CD4-positive, alpha-beta T cell treated with Interferon gamma for 1 hour (primary cell): ENCODE measurements at regions not wholly inside any gene's neighbourhood (a gene's known extent, or its start where the extent isn't known, plus 50 kb on each side); places are given as distances from the start of the nearest gene placed in this dataset.
"Not testable (repeated sequence)": the region's sequence is repeated elsewhere in the genome, so short reads cannot be mapped to it uniquely, and the experiment has no call there.

Experiments
- DNase-seq: peaks from one replicate; pipeline ENCODE4 v3.0.0-alpha.2; 2020

DNA sequence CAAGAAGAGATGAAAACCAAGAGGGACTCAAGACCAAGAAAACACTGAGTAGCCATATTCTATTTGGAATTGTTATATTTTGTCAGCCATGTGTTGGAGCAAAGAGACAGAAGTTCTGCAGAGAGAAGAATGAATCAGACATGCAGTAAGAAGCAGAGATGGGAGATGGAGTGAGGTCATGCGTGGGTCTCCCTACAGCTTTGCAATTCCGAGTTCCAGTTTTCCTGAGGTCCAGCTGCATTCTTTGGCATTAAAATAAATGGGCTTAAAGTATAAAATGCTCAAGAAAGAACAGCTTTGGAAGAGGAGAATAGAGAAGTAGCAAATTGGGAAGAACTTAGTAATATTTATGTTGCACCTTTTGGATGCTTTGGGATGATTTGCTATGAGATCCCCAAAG lies 361.6 kb downstream of the NPR3 start:
- no peak for DNase-seq

DNA sequence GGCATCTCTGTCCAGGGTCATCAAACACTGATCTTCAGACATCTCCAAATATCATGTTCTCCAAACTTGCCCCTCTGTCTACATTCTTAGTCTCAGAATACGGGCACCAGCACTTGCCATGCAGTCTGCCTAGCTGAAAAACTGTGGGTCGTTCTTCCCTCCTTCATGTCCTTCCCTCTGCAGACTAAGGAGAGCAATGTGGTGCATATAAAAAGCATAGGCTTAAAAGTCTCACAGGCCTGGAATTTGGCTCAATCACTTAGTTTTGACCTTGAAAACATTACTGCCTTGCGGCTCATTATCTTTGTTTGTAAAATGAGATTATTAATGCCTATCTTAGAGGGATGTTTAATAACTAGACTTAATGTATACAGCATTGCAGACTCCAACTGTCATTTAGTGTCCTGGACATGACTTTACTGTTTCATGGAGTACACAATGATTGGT lies 362.8 kb downstream of the NPR3 start:
- DNase-seq = no peak

DNA sequence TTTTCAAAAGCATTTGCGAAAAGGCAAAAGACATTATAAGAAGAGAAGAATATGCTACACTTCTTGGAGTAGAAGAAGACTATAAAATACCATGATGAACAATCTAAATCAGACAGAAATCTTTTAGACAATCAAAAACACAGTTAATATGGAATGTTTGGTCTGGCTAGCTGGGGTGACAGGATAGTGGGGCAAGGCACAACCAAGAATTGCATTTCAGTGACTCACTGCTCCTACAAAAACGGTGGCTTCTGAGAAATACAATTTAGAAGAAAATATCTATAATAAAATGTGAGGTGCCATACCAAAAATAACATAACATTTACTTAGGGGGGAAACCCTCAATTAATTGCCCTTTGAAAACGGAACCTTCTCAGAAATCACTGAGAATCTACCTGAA lies 363.4 kb downstream of the NPR3 start:
- no peak for DNase-seq

DNA sequence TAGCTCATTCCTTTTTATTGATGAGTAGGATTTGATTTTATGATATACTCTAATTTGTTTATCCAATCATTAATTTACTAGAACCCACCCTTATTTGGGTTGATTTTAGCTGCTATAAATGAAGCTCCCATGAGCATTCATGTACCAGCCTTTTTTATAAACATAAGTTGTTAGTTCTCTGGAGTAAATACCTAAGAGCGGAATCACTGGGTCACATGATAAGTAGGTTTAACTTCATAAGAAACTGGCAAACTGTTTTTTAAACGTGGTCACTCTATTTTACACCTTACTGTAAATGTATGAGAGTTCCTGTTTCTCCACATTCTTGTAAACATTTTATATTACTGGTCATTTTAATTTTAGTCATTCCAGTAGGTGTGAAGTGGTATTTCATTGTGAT lies 364.6 kb downstream of the NPR3 start:
- no peak for DNase-seq

DNA sequence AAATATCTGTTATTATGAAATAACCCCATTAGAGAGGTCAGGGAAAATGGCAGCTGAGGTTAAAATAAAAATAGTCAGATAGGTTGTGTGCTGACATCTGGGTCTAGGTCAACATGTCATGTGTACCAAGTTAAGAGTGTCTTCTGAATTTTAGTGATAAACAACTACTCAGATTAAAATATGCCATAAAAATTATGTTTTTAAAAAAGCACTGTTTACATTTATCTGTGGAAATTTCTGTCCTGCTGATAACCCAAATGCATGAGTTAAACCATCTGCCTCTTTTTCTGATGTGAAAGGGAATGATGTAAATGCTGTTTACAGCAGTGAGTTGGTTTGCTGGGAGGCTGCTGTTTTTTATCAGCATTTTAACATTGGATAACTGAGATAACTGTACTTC lies 361.2 kb upstream of the TARS1 start:
- DNase-seq = no peak

DNA sequence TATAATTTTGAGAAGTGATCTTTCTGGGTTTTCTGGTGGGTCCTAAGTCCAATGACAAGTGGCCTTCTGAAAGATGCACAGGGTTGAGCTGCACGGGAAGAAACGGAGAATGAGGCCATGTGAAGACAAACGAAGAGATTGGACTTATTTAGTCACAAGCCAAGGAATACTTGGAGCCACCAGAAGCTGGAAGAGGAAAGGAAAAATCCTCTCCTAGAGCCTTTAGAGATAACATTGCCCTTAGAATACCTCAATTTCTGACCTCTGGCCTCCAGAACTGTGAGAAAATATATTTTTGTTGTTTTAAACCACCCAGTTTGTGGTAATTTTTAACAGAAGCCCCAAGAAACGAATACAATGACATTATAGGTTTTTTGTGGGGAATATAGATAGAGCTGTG lies 360.5 kb upstream of the TARS1 start:
- no peak for DNase-seq

DNA sequence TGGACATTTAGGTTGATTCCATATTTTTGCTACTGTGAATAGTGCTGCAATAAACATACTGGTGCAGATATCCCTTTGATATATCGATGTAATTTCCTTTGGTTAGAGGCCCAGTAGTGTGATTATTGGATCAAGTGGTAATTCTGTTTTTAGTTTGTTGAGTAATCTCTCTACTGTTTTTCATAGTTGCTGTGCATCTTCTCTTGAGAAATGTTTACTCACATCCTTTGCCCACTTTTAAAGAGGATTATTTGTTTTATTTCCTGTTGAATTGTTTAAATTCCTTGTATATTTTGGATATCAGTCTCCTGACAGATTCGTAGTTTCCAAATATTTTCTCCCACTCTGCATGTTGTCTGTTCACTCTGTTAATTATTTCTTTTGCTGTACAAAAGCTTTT lies 352.6 kb upstream of the TARS1 start:
- DNase-seq = no peak

DNA sequence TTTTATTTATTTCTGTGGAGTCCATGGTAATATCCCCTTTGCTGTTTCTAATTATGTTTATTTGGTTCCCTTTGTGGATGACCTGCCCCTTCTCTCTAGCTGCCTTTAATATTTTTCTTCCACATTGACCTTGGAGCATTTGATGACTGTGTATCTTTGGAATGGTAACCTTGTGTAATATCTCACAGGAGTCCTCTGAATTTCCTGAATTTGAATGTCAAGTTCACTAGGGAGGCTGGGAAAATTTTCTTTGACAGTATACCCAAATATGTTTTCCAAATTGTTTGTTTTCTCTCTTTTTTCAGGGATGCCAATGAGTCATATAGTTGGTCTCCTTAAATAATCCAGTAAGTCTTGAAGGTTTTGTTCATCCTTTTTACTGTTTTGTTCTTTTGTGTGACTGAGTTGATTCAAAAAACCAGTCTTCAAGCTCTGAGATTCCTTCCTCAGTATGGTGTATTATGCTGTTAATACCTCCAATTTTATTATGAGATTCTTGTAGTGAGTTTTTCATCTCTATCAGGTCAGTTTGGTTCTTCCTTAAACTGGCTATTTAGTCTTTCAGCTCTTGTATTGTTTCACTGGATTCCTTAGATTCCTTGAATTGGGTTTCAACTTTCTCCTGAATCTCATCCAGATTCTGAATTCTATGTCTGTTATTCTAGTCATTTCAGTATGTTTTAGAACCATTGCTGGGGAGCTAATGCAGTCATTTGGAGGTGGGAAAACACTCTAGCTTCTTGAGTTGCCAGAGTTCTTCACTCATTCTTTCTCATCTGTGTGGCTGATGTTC lies 349.0 kb upstream of the TARS1 start:
- DNase-seq = no peak

DNA sequence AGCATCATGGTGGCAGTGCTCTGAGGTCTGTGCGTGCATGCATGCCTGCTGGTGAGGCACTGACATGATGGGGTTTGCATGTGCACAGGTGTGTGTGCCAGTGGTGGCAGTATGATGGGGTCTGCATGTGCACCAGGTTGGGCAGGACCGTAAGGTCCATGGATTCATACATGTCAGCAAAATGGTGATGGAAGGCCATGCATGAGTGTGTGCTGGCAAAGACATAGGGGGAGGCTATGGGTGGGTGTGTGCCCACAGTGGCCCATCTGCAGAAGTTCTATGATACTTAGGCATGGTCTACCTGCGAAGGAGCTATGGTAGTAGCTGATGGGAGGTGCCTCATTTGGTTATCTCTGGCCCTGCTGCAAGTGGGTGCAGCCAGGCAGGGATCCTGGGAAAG lies 348.0 kb upstream of the TARS1 start:
- no peak for DNase-seq

DNA sequence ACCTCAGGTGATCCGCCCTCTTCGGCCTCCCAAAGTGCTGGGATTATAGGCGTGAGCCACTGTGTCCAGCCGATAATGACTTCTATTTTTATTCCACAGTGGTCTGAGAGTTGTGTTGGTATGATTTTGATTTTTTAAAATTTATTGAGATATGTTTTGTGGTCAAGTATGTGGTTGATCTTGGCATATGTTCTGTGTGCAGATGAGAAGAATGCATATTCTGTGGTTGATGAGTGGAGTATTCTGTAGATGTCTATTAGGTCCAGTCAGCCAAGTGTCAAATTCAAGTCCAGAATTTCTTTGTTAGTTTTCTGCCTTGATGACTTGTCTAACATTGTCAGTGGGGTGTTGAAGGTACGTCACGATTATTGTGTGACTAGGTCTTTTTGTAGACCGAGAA lies 338.2 kb upstream of the TARS1 start:
- DNase-seq = no peak

DNA sequence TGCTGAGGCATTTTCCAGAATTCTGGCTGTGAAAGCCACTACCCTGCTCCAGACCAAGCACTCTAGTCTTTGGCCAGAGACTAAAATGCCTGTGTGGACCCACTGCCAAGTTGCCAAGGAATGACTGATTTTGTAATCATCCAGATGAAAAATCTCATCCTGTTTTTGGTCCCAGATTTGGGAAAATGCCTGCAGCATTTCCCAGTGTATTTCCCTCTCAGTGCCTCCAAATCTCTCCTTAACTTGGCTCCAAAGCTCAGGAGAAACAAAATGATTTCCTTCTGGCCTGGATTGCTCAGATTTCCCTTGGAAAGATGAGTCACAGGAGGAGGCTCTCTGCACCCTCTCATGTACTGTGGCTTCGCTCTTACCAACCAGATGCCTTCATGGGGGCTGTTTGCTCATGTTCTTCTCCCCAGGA lies 335.2 kb upstream of the TARS1 start:
- no peak for DNase-seq

DNA sequence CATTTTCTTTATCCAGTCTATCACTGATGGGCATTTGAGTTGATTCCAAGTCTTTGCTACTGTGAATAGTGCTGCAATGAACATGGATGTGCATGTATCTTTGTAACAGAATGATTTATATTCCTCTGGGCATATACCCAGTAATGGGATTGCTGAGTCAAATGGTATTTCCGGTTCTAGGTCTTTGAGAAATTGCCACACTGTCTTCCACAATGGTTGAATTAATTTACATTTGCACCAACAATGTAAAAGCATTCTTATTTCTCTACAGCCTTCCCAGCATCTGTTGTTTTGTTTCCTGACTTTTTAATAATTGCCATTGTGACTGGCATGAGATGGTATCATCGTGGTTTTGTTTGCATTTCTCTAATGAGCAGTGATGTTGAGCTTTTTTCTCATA lies 330.3 kb upstream of the TARS1 start:
- not testable (repeated sequence) for DNase-seq

DNA sequence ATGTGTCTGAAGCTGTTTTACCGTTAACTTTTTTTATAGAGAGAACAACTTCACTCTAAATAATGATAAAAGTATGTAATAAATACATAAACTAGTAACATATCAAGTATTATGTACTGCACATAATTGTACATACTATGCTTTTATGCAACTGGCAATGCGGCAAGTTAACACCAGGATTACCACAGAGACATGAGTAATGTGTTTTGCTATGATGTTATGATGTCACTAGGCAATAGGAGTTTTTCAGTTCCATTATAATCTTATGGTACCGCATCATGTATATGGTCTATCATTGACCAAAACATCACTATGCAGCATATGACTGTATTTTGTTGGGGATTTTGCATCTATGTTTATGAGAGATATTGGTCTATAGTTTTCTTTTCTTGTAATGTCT lies 326.4 kb upstream of the TARS1 start:
- no peak for DNase-seq

DNA sequence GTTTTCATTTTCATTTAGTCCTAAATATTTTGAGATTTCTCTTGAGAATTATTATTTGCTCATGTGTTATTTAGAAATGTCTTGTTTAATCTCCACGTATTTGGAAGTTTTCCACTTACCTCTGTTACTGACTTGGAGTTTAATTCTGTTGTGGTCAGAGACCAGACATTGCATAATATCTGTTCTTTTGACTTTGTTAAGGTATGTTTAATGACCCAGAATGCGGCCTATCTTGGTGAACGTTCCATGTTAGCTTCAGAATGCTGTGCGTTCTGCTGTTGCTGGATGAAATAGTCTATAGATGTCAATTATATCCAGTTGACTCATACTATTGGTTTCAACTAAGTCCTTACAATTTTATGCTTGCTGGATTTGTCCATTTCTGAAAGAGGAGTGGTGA lies 325.3 kb upstream of the TARS1 start:
- DNase-seq = no peak

DNA sequence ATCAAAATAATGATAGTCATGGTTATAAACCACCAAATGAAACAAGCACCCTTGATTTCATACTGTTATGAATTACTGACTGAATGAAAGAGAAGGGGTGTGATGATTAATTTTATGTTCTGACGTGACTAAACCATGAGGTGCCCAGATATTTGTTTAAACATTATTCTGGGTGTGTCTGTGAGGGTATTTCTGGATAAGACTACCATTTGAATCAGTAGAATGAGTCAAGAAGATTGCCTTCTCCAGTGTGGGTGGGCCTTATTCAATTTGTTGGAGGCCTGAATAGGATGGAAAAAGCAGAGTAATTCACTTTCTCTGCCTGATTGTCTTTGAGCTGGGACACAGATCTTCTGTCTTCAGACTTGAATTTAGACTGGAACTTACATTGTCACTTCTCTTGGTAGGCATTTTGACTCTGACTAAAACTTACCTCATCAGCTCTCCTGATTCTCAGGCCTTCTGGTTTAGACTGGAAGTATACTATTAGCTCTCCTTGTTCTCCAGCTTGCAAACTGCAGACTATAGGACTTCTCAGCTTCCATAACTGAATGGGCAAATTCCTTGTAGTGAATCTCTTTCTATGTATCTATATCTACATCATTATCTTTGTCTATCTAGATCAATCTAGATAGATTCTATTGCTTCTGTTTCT lies 321.9 kb upstream of the TARS1 start:
- DNase-seq = no peak

DNA sequence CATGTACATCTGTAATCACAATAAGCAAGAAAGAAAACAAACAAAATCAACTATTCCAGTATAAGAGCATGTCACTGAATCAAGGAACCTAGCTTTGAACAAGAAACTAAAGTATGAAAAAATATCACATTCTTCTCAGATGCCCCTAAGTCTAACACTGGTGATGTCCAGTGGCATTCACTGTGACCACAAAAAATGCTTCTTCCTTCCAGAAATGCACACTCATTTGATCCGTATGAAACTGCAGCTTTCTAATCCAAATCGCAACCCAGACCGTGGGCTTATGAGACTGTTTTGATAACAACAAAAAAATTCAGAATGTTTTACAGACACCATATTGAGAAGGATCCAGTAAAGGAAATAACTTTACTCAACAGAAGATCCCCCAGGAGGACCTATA lies 320.1 kb upstream of the TARS1 start:
- DNase-seq = no peak

DNA sequence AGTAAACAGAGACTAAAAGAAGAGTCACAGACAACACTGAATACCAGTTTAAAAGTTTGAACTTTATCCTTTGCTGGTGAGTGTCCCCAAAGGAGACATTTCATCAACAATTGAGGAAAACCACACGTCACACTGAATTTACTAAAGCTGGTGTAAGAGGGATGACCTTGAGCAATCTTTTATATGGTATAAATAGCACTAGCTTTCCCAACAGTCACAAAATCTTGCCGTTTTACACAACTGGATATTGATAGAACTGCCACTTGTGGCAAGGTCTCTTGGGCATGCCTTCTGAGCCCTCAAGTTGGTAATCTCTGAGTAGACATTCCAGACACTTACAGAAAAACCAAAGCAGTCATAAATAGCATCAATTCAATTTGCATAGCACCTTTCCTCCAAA lies 311.5 kb upstream of the TARS1 start:
- DNase-seq = no peak

DNA sequence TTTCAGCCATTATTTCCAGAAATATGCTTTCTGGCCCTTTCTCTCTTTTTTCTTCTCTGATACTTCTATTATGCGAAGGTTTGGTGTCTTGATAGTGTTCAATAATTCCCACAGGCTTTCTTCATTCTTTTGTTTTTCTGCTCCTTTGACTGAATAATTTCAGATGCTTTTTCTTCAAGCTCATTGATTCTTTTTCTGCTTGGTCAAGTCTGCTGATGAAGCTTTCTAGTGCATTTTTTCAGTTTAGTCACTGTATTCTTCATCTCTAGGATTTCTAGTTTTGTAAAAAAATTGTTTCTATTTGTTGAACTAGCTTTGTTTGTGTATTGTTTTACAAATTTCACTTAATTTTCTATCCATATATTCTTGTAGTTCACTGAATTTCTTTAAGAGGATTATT lies 304.0 kb upstream of the TARS1 start:
- DNase-seq = no peak

DNA sequence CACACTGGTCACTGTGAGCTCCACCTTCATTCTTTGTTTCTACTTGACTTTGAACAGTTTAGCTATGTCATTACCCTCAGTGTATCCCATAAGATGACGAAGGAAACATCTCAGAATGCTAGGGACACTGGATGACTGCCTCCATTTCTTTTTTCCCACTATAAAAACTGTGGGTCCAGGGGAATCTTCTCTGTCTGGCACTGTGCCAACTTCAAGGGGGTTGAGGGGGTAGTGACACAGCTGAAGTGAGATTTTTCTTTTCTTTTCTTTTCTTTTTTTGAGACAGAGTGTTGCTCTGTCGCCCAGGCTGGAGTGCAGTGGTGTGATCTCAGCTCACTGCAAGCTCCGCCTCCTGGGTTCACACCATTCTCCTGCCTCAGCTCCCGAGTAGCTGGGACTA lies 302.6 kb upstream of the TARS1 start:
- not testable (repeated sequence) for DNase-seq

DNA sequence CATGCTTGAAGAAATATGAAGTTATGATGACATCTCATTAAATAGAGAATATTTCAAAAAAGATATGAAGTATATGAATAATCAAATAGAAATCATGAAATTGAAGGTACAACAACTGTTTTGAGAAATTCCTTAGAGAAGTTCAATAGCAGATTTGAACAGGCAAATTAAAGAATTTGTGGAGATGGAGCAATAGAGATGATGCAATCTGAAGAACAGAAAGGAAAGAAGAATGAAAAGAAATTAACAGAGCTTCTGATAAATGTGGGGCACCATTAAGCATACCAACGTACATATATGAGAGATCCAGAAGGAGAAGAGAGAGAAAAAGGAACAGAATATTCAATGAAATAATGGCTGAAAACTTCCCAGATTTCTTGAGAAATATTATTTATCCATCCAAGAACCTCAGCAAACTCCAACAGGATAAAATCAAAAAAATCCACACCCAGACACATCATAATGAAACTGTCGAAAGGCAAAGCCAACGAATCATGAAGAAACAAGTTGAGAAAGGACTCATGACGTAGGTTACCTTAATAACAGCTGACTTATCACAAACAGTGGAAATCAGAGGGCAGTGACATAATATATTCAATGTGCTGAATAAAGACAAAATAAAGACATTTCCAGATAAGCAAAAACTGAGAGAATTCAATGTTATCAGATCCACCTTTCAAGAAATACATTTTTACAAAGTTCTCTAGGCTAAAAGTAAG lies 297.2 kb upstream of the TARS1 start:
- no peak for DNase-seq

DNA sequence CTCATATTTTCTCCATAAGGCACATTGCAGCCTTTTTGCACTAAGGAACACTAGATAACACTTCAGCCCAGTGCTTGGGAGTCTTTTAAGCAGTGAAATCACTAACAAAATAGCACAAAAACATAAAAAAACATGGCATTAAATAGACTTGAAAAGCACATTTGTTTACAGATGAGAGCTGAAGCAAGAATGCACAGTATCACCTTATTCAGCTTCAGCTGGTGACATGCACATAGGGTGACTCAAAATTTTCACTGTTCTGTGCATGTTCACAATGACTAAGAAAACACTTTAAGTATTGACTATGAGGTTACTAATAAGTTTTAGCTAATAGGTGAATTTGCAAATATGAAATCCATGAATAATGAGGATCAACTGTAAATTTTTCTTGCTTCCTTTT lies 293.9 kb upstream of the TARS1 start:
- no peak for DNase-seq

DNA sequence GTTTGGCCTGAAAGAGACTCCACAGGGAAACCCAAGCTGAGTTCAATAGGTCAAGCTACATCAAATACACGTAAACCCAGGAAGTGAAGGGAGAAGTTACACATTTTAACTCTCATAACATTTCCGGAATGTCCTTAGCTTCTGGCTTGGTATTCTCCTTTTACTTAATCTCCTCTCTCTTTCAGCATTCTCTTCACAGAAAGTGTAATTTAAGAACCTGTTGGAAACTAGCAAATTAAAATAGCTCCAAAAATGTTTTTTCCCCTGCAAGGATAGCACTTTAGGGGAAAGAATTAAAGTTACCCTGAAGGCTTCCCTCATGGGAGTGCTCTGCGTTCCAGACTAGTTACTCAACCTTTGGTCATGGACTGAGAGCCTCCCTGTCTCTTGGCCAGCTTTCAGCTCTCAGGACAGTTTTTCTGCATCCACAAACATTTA lies 292.7 kb upstream of the TARS1 start:
- DNase-seq = no peak

DNA sequence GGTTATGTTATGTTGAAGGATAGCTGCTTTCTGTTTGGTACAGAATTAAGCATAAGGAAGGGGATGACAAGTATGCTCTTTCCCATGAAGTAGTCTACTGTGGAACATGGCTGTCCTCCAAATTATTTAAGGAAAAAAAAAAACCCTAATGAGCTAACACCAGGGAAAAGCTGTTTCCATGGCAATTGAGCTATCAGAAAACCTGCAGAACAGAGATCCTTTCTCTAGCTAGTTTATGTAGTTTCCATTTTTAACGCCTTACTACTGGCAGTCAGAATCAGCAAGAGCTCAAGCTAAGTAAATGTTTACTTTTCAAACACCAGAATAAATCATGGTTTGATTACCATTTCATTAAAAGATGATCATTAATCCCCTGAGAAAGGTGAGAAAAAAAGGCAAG lies 287.4 kb upstream of the TARS1 start:
- DNase-seq = no peak

DNA sequence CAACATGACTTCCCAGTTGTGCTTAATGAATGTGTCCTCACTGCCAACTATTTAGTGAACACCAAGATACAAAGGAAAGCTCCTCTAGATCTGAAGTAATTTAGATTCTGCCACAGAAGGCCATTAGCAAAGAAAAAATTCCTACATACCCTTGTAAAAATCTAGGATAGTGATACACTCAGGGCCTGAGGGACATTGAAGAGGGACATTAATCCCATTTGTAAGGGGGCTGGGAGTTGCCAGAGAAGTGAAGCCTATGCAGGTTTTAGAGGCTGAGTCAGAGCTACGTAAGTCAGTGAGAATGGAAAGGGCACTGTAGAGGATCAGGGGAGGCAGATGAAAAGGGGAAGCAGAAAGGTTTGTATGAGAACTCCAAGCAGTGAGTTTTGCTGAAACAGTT lies 286.9 kb upstream of the TARS1 start:
- DNase-seq = no peak
